Prostate gland (tissue), 2 donors: ENCODE measurements at regions not wholly inside any gene's neighbourhood (a gene's known extent, or its start where the extent isn't known, plus 50 kb on each side); places are given as distances from the start of the nearest gene placed in this dataset.

ENCODE experiments used
- CTCF ChIP-seq, 4 experiments: fragments of 200-600 bp in 2 of 4; fragments of 450-650 bp in 2 of 4; sonication (generic) in 2 of 4; IDR thresholded peaks; 1 replicate in 3 of 4; 2 replicates in 1 of 4; pipeline ENCODE4 v1.5.1; 2016 to 2019; ENCODE audit warnings: antibody characterized with exemption in 4 of 4, mild to moderate bottlenecking in 2 of 4, moderate library complexity in 2 of 4
- POLR2A ChIP-seq: fragments of 450-650 bp; IDR thresholded peaks from one replicate; pipeline ENCODE4 v1.6.1; 2016; ENCODE audit warnings: antibody characterized with exemption, mild to moderate bottlenecking
- POLR2AphosphoS5 ChIP-seq: sonication (generic); formaldehyde crosslinking; IDR thresholded peaks from one replicate; pipeline ENCODE4 v1.6.1; 2017; ENCODE audit warnings: antibody characterized with exemption

- no peak for TF ChIP-seq POLR2A
- TF ChIP-seq CTCF (IDR thresholded peaks at IDR 0.05), result no peak
- TF ChIP-seq POLR2AphosphoS5, result no peak
Observed at GRCh38 chr1:242641461-242641860, 117.0 kb upstream of the PLD5 start.
